ENCODE measurements at regions not wholly inside any gene's neighbourhood (a gene's known extent, or its start where the extent isn't known, plus 50 kb on each side); places are given as distances from the start of the nearest gene placed in this dataset.

DNA sequence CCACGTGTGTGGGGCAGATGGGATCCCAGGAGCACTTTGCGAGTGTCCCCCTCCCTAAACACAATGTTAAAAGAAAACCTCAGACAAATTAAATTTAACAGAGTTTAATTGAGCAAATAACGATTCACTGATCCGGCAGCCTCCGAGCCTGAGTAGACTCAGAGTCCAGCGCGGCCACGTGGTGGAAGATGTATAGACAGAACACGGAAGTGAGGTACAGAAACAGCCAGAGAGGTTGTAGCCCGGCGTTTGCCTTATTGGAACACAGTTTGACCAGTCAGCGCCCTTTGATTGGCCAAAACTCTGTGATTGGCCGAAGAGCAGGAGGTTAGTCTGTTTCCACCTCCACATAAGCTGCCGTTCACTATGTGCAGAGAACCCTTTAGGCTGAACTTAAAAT is 363.0 kb upstream of the IRX2 start:
- WGBS (ENCODE audit: low lambda C conversion rate): 21% methylated on average over 11 of the region's 14 CpGs
- DNase-seq: no peak

DNA sequence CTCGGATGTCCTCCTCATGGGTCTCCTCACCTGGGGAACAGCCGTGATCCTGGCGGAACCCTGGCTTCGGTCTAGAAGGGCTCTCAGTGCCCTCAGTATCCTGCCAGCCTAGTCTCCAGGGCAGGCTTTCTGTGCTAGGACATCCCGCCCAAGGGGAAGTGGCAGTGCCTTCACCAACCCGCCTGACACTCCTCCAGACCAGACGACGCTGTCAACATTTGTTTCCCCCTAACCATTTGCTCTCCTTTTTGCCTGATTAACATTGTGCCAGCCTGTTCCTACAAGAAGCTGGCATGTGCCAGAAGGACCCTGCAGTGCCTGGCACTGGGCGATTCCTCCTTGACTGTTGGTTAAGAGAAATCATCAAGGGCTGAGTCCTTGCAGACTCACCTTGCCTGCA is 358.9 kb upstream of the IRX2 start:
- Histone ChIP-seq H3K27ac (ENCODE audit: low read depth in 2 of 2, low read length in 1 of 2) (no peak overlapping the region), H3K4me3 (ENCODE audit: low read depth in 2 of 2, low read length in 1 of 2) (no peak overlapping the region), H3K9ac (no peak overlapping the region), H3K9me3 (no peaks in the 10 kb centered on the region), H3K4me1 (ENCODE audit: control insufficient read depth in 1 of 2, insufficient read depth in 2 of 2, low read depth in 1 of 2, low read length in 1 of 2) (no peaks in the 10 kb centered on the region), H2AFZ (ENCODE audit: low read depth) (no peak overlapping the region), H3F3A (replicated peaks; ENCODE audit: insufficient read depth) (no peaks in the 10 kb centered on the region), H4K20me1 (ENCODE audit: insufficient read depth) (no peaks in the 10 kb centered on the region), H3K79me2 (ENCODE audit: insufficient read depth) (no peaks in the 10 kb centered on the region), H3K27me3 (ENCODE audit: insufficient read depth) (no peaks in the 10 kb centered on the region; the same call in 1 of the 2 replicates), H3K36me3 (replicated peaks in 1 of 2; ENCODE audit: control insufficient read depth in 1 of 2, insufficient read depth in 2 of 2, low read length in 1 of 2) (no peaks in the 10 kb centered on the region), H3K9me2 (no peaks in the 10 kb centered on the region), H3K4me2 (no peak overlapping the region)
- ChIA-PET CTCF (no interaction called here), POLR2A (no interaction called here)
- 6% methylated on average over 6 of the region's 9 CpGs for WGBS (ENCODE audit: low lambda C conversion rate)
- no peak for DNase-seq
- TF ChIP-seq FOSL2 (IDR thresholded peaks at IDR 0.05; ENCODE audit: borderline replicate concordance, low read depth): no peak
- TF ChIP-seq SMC3 (IDR thresholded peaks at IDR 0.05; ENCODE audit: low read depth, low read length): no peak
- no peak for TF ChIP-seq TEAD4 (IDR thresholded peaks at IDR 0.05; ENCODE audit: borderline replicate concordance, insufficient read depth)
- TF ChIP-seq ELF1 (IDR thresholded peaks at IDR 0.05): no peak
- no peak for TF ChIP-seq NFIC (IDR thresholded peaks at IDR 0.05; ENCODE audit: borderline replicate concordance)
- no peak for TF ChIP-seq EP300 (IDR thresholded peaks at IDR 0.05; ENCODE audit: borderline replicate concordance in 1 of 2, low read depth in 1 of 2, low read length in 1 of 2)
- no peak for TF ChIP-seq POLR2AphosphoS5 (IDR thresholded peaks at IDR 0.05; ENCODE audit: low read depth, low read length)
- TF ChIP-seq, protein P1, sequence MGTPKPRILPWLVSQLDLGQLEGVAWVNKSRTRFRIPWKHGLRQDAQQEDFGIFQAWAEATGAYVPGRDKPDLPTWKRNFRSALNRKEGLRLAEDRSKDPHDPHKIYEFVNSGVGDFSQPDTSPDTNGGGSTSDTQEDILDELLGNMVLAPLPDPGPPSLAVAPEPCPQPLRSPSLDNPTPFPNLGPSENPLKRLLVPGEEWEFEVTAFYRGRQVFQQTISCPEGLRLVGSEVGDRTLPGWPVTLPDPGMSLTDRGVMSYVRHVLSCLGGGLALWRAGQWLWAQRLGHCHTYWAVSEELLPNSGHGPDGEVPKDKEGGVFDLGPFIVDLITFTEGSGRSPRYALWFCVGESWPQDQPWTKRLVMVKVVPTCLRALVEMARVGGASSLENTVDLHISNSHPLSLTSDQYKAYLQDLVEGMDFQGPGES (IDR thresholded peaks at IDR 0.05; ENCODE audit: low read depth, low read length): no peak
- no peak for TF ChIP-seq RCOR1 (IDR thresholded peaks at IDR 0.05; ENCODE audit: low read length)
- TF ChIP-seq GABPA (IDR thresholded peaks at IDR 0.05; ENCODE audit: low read depth): no peak
- TF ChIP-seq, protein P2, sequence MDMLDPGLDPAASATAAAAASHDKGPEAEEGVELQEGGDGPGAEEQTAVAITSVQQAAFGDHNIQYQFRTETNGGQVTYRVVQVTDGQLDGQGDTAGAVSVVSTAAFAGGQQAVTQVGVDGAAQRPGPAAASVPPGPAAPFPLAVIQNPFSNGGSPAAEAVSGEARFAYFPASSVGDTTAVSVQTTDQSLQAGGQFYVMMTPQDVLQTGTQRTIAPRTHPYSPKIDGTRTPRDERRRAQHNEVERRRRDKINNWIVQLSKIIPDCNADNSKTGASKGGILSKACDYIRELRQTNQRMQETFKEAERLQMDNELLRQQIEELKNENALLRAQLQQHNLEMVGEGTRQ (IDR thresholded peaks at IDR 0.05; ENCODE audit: borderline replicate concordance, low read depth, low read length): no peak
- TF ChIP-seq GATA2 (CRISPR knock-in tag; IDR thresholded peaks at IDR 0.05): no peak
- TF ChIP-seq, protein P3, sequence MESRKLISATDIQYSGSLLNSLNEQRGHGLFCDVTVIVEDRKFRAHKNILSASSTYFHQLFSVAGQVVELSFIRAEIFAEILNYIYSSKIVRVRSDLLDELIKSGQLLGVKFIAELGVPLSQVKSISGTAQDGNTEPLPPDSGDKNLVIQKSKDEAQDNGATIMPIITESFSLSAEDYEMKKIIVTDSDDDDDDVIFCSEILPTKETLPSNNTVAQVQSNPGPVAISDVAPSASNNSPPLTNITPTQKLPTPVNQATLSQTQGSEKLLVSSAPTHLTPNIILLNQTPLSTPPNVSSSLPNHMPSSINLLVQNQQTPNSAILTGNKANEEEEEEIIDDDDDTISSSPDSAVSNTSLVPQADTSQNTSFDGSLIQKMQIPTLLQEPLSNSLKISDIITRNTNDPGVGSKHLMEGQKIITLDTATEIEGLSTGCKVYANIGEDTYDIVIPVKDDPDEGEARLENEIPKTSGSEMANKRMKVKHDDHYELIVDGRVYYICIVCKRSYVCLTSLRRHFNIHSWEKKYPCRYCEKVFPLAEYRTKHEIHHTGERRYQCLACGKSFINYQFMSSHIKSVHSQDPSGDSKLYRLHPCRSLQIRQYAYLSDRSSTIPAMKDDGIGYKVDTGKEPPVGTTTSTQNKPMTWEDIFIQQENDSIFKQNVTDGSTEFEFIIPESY (IDR thresholded peaks at IDR 0.05; ENCODE audit: borderline replicate concordance, low read depth): no peak
- TF ChIP-seq, protein P4, sequence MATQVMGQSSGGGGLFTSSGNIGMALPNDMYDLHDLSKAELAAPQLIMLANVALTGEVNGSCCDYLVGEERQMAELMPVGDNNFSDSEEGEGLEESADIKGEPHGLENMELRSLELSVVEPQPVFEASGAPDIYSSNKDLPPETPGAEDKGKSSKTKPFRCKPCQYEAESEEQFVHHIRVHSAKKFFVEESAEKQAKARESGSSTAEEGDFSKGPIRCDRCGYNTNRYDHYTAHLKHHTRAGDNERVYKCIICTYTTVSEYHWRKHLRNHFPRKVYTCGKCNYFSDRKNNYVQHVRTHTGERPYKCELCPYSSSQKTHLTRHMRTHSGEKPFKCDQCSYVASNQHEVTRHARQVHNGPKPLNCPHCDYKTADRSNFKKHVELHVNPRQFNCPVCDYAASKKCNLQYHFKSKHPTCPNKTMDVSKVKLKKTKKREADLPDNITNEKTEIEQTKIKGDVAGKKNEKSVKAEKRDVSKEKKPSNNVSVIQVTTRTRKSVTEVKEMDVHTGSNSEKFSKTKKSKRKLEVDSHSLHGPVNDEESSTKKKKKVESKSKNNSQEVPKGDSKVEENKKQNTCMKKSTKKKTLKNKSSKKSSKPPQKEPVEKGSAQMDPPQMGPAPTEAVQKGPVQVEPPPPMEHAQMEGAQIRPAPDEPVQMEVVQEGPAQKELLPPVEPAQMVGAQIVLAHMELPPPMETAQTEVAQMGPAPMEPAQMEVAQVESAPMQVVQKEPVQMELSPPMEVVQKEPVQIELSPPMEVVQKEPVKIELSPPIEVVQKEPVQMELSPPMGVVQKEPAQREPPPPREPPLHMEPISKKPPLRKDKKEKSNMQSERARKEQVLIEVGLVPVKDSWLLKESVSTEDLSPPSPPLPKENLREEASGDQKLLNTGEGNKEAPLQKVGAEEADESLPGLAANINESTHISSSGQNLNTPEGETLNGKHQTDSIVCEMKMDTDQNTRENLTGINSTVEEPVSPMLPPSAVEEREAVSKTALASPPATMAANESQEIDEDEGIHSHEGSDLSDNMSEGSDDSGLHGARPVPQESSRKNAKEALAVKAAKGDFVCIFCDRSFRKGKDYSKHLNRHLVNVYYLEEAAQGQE (IDR thresholded peaks at IDR 0.05; ENCODE audit: low read depth, low read length): no peak
- TF ChIP-seq, protein P5, sequence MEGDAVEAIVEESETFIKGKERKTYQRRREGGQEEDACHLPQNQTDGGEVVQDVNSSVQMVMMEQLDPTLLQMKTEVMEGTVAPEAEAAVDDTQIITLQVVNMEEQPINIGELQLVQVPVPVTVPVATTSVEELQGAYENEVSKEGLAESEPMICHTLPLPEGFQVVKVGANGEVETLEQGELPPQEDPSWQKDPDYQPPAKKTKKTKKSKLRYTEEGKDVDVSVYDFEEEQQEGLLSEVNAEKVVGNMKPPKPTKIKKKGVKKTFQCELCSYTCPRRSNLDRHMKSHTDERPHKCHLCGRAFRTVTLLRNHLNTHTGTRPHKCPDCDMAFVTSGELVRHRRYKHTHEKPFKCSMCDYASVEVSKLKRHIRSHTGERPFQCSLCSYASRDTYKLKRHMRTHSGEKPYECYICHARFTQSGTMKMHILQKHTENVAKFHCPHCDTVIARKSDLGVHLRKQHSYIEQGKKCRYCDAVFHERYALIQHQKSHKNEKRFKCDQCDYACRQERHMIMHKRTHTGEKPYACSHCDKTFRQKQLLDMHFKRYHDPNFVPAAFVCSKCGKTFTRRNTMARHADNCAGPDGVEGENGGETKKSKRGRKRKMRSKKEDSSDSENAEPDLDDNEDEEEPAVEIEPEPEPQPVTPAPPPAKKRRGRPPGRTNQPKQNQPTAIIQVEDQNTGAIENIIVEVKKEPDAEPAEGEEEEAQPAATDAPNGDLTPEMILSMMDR (IDR thresholded peaks at IDR 0.05): no peak

More for the DNA sequence above, 363.0 kb upstream of the IRX2 start:
- no peaks in the 10 kb centered on the region for H3K79me2 ChIP-seq (ENCODE audit: insufficient read depth)
- no peaks in the 10 kb centered on the region for H3K9me3 ChIP-seq
- H3F3A ChIP-seq (replicated peaks; ENCODE audit: insufficient read depth): no peaks in the 10 kb centered on the region
- no peaks in the 10 kb centered on the region for H4K20me1 ChIP-seq (ENCODE audit: insufficient read depth)
- no peak overlapping the region for H3K27ac ChIP-seq (ENCODE audit: low read depth in 2 of 2, low read length in 1 of 2)
- ChIA-PET CTCF (no interaction called here), POLR2A (no interaction called here)
- TF ChIP-seq MXI1 (IDR thresholded peaks at IDR 0.05; ENCODE audit: low read depth, low read length): no peak
- TF ChIP-seq FOSL2 (IDR thresholded peaks at IDR 0.05; ENCODE audit: borderline replicate concordance, low read depth): no peak
- no peak for TF ChIP-seq SMC3 (IDR thresholded peaks at IDR 0.05; ENCODE audit: low read depth, low read length)
- TF ChIP-seq, protein P6, sequence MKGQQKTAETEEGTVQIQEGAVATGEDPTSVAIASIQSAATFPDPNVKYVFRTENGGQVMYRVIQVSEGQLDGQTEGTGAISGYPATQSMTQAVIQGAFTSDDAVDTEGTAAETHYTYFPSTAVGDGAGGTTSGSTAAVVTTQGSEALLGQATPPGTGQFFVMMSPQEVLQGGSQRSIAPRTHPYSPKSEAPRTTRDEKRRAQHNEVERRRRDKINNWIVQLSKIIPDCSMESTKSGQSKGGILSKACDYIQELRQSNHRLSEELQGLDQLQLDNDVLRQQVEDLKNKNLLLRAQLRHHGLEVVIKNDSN (IDR thresholded peaks at IDR 0.05; ENCODE audit: borderline replicate concordance, low read depth): no peak
- TF ChIP-seq ELF1 (IDR thresholded peaks at IDR 0.05): no peak
- no peak for TF ChIP-seq EZH2phosphoT487 (IDR thresholded peaks at IDR 0.05; ENCODE audit: borderline replicate concordance, low read depth)
- H2AFZ ChIP-seq (ENCODE audit: low read depth): no peak overlapping the region
- H3K9me2 ChIP-seq: no peaks in the 10 kb centered on the region
- H3K4me1 ChIP-seq (ENCODE audit: control insufficient read depth in 1 of 2, insufficient read depth in 2 of 2, low read depth in 1 of 2, low read length in 1 of 2): no peaks in the 10 kb centered on the region
- peaks cover 17% of the 10 kb centered on the region; the same call in 1 of the 2 replicates for H3K27me3 ChIP-seq (ENCODE audit: insufficient read depth)
- no peak overlapping the region for H3K9ac ChIP-seq
- no peak overlapping the region for H3K4me2 ChIP-seq
- no peaks in the 10 kb centered on the region for H3K36me3 ChIP-seq (replicated peaks in 1 of 2; ENCODE audit: control insufficient read depth in 1 of 2, insufficient read depth in 2 of 2, low read length in 1 of 2)
- no peak overlapping the region for H3K4me3 ChIP-seq (ENCODE audit: low read depth in 2 of 2, low read length in 1 of 2)
